Progenitor cell of endocrine pancreas (in vitro differentiated cells): ENCODE measurements at regions not wholly inside any gene's neighbourhood (a gene's known extent, or its start where the extent isn't known, plus 50 kb on each side); places are given as distances from the start of the nearest gene placed in this dataset.

Source experiments
- DNase-seq: peaks from one replicate; pipeline ENCODE4 v3.0.0; 2021; ENCODE audit warnings: low spot score; ENCODE audit not compliant: unreplicated experiment
- H3K27ac Mint-ChIP-seq: 2 replicates; pipeline ENCODE4 v1.8.0; 2021; ENCODE audit warnings: mild to moderate bottlenecking, moderate library complexity, mixed read lengths
- H3K27me3 Mint-ChIP-seq: 2 replicates; pipeline ENCODE4 v1.8.0; 2021; ENCODE audit warnings: mixed read lengths
- H3K36me3 Mint-ChIP-seq: 2 replicates; pipeline ENCODE4 v1.8.0; 2022; ENCODE audit warnings: mixed read lengths; ENCODE audit not compliant: insufficient read depth
- H3K4me1 Mint-ChIP-seq: 2 replicates; pipeline ENCODE4 v1.8.0; 2021; ENCODE audit warnings: low read depth, mixed read lengths
- H3K4me3 Mint-ChIP-seq: 2 replicates; pipeline ENCODE4 v1.8.0; 2021; ENCODE audit warnings: low read depth, mild to moderate bottlenecking, moderate library complexity, mixed read lengths
- H3K9me3 Mint-ChIP-seq: 2 replicates; pipeline ENCODE4 v1.8.0; 2021; ENCODE audit warnings: low read depth, mixed read lengths
- CTCF ChIP-seq: fragments of 200-600 bp; sonication (generic); IDR thresholded peaks from one replicate; pipeline ENCODE4 v1.5.0; 2021; ENCODE audit warnings: antibody characterized with exemption, mild to moderate bottlenecking; ENCODE audit not compliant: unreplicated experiment

GRCh38 chr6:10014557-10014956, 400.3 kb downstream of the TFAP2A start:
- Mint-ChIP-seq H3K4me1 (peaks cover 3% of the 10 kb centered on the region), H3K27me3 (peaks cover 4% of the 10 kb centered on the region), H3K27ac (no peak overlapping the region), H3K36me3 (no peaks in the 10 kb centered on the region), H3K9me3 (peaks cover 9% of the 10 kb centered on the region), H3K4me3 (no peak overlapping the region)
- DNase-seq, result no peak
- TF ChIP-seq CTCF, result no peak

GRCh38 chr6:10000551-10000950, 414.3 kb downstream of the TFAP2A start:
- no peaks in the 10 kb centered on the region for H3K4me1 Mint-ChIP-seq
- no peak for DNase-seq
- H3K27ac Mint-ChIP-seq, result no peak overlapping the region
- no peak for TF ChIP-seq CTCF
- no peak overlapping the region for H3K4me3 Mint-ChIP-seq
- H3K9me3 Mint-ChIP-seq, result peaks cover 3% of the 10 kb centered on the region
- no peaks in the 10 kb centered on the region for H3K27me3 Mint-ChIP-seq
- no peaks in the 10 kb centered on the region for H3K36me3 Mint-ChIP-seq

GRCh38 chr6:9999796-10000195, 415.1 kb downstream of the TFAP2A start:
- peaks cover 3% of the 10 kb centered on the region for H3K9me3 Mint-ChIP-seq
- no peak overlapping the region for H3K27ac Mint-ChIP-seq
- DNase-seq, result no peak
- no peaks in the 10 kb centered on the region for H3K27me3 Mint-ChIP-seq
- no peak overlapping the region for H3K4me3 Mint-ChIP-seq
- TF ChIP-seq CTCF, result no peak
- no peaks in the 10 kb centered on the region for H3K36me3 Mint-ChIP-seq
- H3K4me1 Mint-ChIP-seq, result no peaks in the 10 kb centered on the region

- no peak for TF ChIP-seq CTCF
- H3K4me3 Mint-ChIP-seq, result no peak overlapping the region
- no peak for DNase-seq
- H3K9me3 Mint-ChIP-seq, result peaks cover 10% of the 10 kb centered on the region
- no peaks in the 10 kb centered on the region for H3K36me3 Mint-ChIP-seq
- H3K27me3 Mint-ChIP-seq, result peaks cover 2% of the 10 kb centered on the region
- no peak overlapping the region for H3K27ac Mint-ChIP-seq
- H3K4me1 Mint-ChIP-seq, result no peaks in the 10 kb centered on the region
Measured at GRCh38 chr6:9986273-9986672, 428.6 kb downstream of the TFAP2A start.

GRCh38 chr6:9985481-9985880, 429.4 kb downstream of the TFAP2A start:
- Mint-ChIP-seq H3K27me3 (peaks cover 2% of the 10 kb centered on the region), H3K9me3 (peaks cover 10% of the 10 kb centered on the region), H3K4me1 (no peaks in the 10 kb centered on the region), H3K36me3 (no peaks in the 10 kb centered on the region), H3K27ac (no peak overlapping the region), H3K4me3 (no peak overlapping the region)
- TF ChIP-seq CTCF, result no peak
- no peak for DNase-seq
